ENCODE measurements at regions not wholly inside any gene's neighbourhood (a gene's known extent, or its start where the extent isn't known, plus 50 kb on each side); places are given as distances from the start of the nearest gene placed in this dataset.

- no peak for DNase-seq (ENCODE audit: extremely low spot score in 2 of 2)
- Histone ChIP-seq H3K9me3 (no peaks in the 10 kb centered on the region), H3K27ac (no peak overlapping the region), H3K4me1 (no peaks in the 10 kb centered on the region), H3K36me3 (no peaks in the 10 kb centered on the region), H3K4me3 (no peak overlapping the region), H3K27me3 (no peaks in the 10 kb centered on the region)
- intact Hi-C loops (cut with DNase I), result no loop called here
- TF ChIP-seq CTCF (IDR thresholded peaks at IDR 0.05) (no peak), POLR2AphosphoS5 (IDR thresholded peaks at IDR 0.05; ENCODE audit: insufficient read depth in 1 of 2, low read depth in 1 of 2) (no peak), POLR2A (IDR thresholded peaks at IDR 0.05) (no peak)
These were observed 201.5 kb downstream of the RGS3 start for GRCh38 chr9:113665064-113665463.

- Histone ChIP-seq H3K9me3 (no peaks in the 10 kb centered on the region), H3K27me3 (no peaks in the 10 kb centered on the region), H3K4me3 (no peak overlapping the region), H3K27ac (no peak overlapping the region), H3K4me1 (no peaks in the 10 kb centered on the region), H3K36me3 (no peaks in the 10 kb centered on the region)
- intact Hi-C loops (cut with DNase I), result no loop called here
- TF ChIP-seq CTCF (IDR thresholded peaks at IDR 0.05) (no peak), POLR2AphosphoS5 (IDR thresholded peaks at IDR 0.05; ENCODE audit: insufficient read depth in 1 of 2, low read depth in 1 of 2) (no peak)
- DNase-seq (ENCODE audit: extremely low spot score in 2 of 2), result no peak
These were observed 202.2 kb downstream of the RGS3 start for GRCh38 chr9:113665756-113666155.

- Histone ChIP-seq H3K9me3 (no peaks in the 10 kb centered on the region), H3K4me1 (no peaks in the 10 kb centered on the region), H3K36me3 (no peaks in the 10 kb centered on the region), H3K4me3 (no peak overlapping the region), H3K27me3 (no peaks in the 10 kb centered on the region), H3K27ac (no peak overlapping the region)
- TF ChIP-seq POLR2AphosphoS5 (IDR thresholded peaks at IDR 0.05; ENCODE audit: insufficient read depth in 1 of 2, low read depth in 1 of 2) (no peak), CTCF (IDR thresholded peaks at IDR 0.05) (no peak), POLR2A (IDR thresholded peaks at IDR 0.05) (no peak)
- intact Hi-C loops (cut with DNase I), result no loop called here
- no peak for DNase-seq (ENCODE audit: extremely low spot score in 2 of 2)
These were observed 204.5 kb downstream of the RGS3 start for GRCh38 chr9:113668061-113668460.

GRCh38 chr9:113669522-113670115, 206.1 kb downstream of the RGS3 start:
- H3K4me1 ChIP-seq, result no peaks in the 10 kb centered on the region
- H3K27ac ChIP-seq, result no peak overlapping the region
- no peak overlapping the region for H3K4me3 ChIP-seq
- no peaks in the 10 kb centered on the region for H3K36me3 ChIP-seq
- intact Hi-C loops (cut with DNase I), result no loop called here
- no peaks in the 10 kb centered on the region for H3K27me3 ChIP-seq
- no peak for TF ChIP-seq POLR2A (IDR thresholded peaks at IDR 0.05)
- no peak for TF ChIP-seq CTCF (IDR thresholded peaks at IDR 0.05)
- TF ChIP-seq POLR2AphosphoS5 (IDR thresholded peaks at IDR 0.05; ENCODE audit: insufficient read depth in 1 of 2, low read depth in 1 of 2), result no peak
- H3K9me3 ChIP-seq, result no peaks in the 10 kb centered on the region
- DNase-seq (ENCODE audit: extremely low spot score in 2 of 2), result no peak

GRCh38 chr9:113673726-113674125, 202.4 kb upstream of the ZNF618 start:
- Histone ChIP-seq H3K27ac (no peak overlapping the region), H3K36me3 (no peaks in the 10 kb centered on the region), H3K9me3 (no peaks in the 10 kb centered on the region), H3K27me3 (no peaks in the 10 kb centered on the region), H3K4me1 (peaks cover 6% of the 10 kb centered on the region), H3K4me3 (no peak overlapping the region)
- intact Hi-C loops (cut with DNase I), result no loop called here
- TF ChIP-seq POLR2AphosphoS5 (IDR thresholded peaks at IDR 0.05; ENCODE audit: insufficient read depth in 1 of 2, low read depth in 1 of 2) (no peak), CTCF (IDR thresholded peaks at IDR 0.05) (no peak), POLR2A (IDR thresholded peaks at IDR 0.05) (no peak)
- no peak for DNase-seq (ENCODE audit: extremely low spot score in 2 of 2)
